Caco-2 (cell line): ENCODE measurements at regions not wholly inside any gene's neighbourhood (a gene's known extent, or its start where the extent isn't known, plus 50 kb on each side); places are given as distances from the start of the nearest gene placed in this dataset.

Experiments used
- BruUV-seq: library from RNA; stranded (reverse); fragments of 400-500 nt; replicated peaks from 2 replicates; lab custom pipeline; 2021; lab: Mats Ljungman, UMichigan
- CTCF ChIA-PET: fragments of 300-600 bp; sonication (Branson Sonifier 250); formaldehyde crosslinking; loops from one replicate; lab custom pipeline; 2022; ENCODE audit warnings: antibody characterized with exemption; lab: Charles Lee
- POLR2A ChIA-PET: fragments of 300-600 bp; sonication (Branson Sonifier 250); formaldehyde crosslinking; loops from one replicate; lab custom pipeline; 2022; ENCODE audit warnings: antibody characterized with exemption; lab: Charles Lee
- DNase-seq, 2 experiments: peaks; one replicate each; pipeline versions ENCODE4 v3.0.0 to v3.0.0-alpha.2; 2020 to 2022
- H3K27me3 ChIP-seq: replicated peaks from 2 replicates; pipeline ENCODE4 v1.6.0; 2011; ENCODE audit warnings: low read length; ENCODE audit not compliant: control insufficient read depth, insufficient read depth
- H3K36me3 ChIP-seq: 2 replicates; pipeline ENCODE4 v1.5.1; 2011; ENCODE audit warnings: low read length; ENCODE audit not compliant: control insufficient read depth, insufficient read depth
- H3K4me1 ChIP-seq: fragments of 250-450 bp; sonication (Bioruptor Pico); 2 replicates; pipeline ENCODE4 v1.5.1; 2020; ENCODE audit warnings: mild to moderate bottlenecking
- H3K4me3 ChIP-seq: 2 replicates; pipeline ENCODE4 v1.5.1; 2011; ENCODE audit warnings: low read depth, mild to moderate bottlenecking, control low read depth, low read length
- H3K9me3 ChIP-seq: fragments of 250-450 bp; sonication (Bioruptor Pico); 2 replicates; pipeline ENCODE4 v1.5.1; 2020; ENCODE audit warnings: mild to moderate bottlenecking, moderate library complexity
- H3K27ac Mint-ChIP-seq: one replicate; pipeline ENCODE4 v1.8.0; 2022; ENCODE audit warnings: mixed read lengths; ENCODE audit not compliant: unreplicated experiment
- H3K27me3 Mint-ChIP-seq: one replicate; pipeline ENCODE4 v1.8.0; 2022; ENCODE audit warnings: mixed read lengths; ENCODE audit not compliant: insufficient read depth, unreplicated experiment
- H3K36me3 Mint-ChIP-seq: one replicate; pipeline ENCODE4 v1.8.0; 2022; ENCODE audit warnings: mild to moderate bottlenecking, mixed read lengths; ENCODE audit not compliant: insufficient read depth, unreplicated experiment
- H3K4me1 Mint-ChIP-seq: one replicate; pipeline ENCODE4 v1.8.0; 2022; ENCODE audit warnings: low read depth, mixed read lengths; ENCODE audit not compliant: unreplicated experiment
- H3K4me3 Mint-ChIP-seq: one replicate; pipeline ENCODE4 v1.8.0; 2022; ENCODE audit warnings: mild to moderate bottlenecking, moderate library complexity, mixed read lengths; ENCODE audit not compliant: unreplicated experiment
- H3K9me3 Mint-ChIP-seq: one replicate; pipeline ENCODE4 v1.8.0; 2022; ENCODE audit warnings: mixed read lengths; ENCODE audit not compliant: unreplicated experiment
- intact Hi-C: fragments of 100-400 bp; cut with micrococcal nuclease; formaldehyde crosslinking; loops from one replicate; pipeline ENCODE4 v1.10.0; 2022; ENCODE audit not compliant: unreplicated experiment
- TF ChIP-seq, protein P1 (sequence below), 2 experiments: fragments of 200-600 bp in 1 of 2; IDR thresholded peaks; 1 replicate in 1 of 2; 2 replicates in 1 of 2; pipeline versions ENCODE4 v1.5.1 to v1.8.0; 2011 to 2022; ENCODE audit warnings: antibody characterized with exemption in 1 of 2, control low read depth in 1 of 2, inconsistent platforms in 1 of 2, low read depth in 1 of 2, low read length in 1 of 2, mild to moderate bottlenecking in 1 of 2, moderate library complexity in 1 of 2; ENCODE audit not compliant: insufficient read depth in 1 of 2, severe bottlenecking in 1 of 2, unreplicated experiment in 1 of 2

DNA sequence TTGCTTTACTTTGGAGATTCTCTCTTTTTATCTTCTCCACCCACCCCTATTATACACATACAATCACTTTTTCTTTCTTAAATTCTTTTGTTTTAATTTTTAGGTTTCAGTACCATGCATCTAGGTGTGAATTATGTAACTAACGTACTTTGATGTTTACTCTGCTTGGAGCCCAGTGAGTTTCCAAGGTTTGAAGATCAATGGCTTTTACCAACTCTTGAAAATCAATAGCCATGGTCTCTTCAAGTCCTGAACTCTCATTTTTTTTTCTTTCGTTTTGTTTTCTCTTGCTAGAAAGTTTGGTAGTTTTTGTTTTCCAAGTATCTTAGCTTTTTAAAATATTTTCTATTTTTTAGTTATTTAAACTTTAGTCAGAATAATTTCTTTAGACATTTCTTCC is 417.2 kb downstream of the ZBBX start:
- TF ChIP-seq, protein P1, sequence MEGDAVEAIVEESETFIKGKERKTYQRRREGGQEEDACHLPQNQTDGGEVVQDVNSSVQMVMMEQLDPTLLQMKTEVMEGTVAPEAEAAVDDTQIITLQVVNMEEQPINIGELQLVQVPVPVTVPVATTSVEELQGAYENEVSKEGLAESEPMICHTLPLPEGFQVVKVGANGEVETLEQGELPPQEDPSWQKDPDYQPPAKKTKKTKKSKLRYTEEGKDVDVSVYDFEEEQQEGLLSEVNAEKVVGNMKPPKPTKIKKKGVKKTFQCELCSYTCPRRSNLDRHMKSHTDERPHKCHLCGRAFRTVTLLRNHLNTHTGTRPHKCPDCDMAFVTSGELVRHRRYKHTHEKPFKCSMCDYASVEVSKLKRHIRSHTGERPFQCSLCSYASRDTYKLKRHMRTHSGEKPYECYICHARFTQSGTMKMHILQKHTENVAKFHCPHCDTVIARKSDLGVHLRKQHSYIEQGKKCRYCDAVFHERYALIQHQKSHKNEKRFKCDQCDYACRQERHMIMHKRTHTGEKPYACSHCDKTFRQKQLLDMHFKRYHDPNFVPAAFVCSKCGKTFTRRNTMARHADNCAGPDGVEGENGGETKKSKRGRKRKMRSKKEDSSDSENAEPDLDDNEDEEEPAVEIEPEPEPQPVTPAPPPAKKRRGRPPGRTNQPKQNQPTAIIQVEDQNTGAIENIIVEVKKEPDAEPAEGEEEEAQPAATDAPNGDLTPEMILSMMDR (IDR thresholded peaks at IDR 0.05; ENCODE audit: insufficient read depth in 1 of 2, low read depth in 1 of 2, low read length in 1 of 2, severe bottlenecking in 1 of 2, unreplicated experiment in 1 of 2) = no peak
- Histone ChIP-seq H3K9me3 (no peaks in the 10 kb centered on the region), H3K36me3 (no peaks in the 10 kb centered on the region), H3K27me3 (no peaks in the 10 kb centered on the region), H3K4me3 (no peak overlapping the region), H3K4me1 (no peaks in the 10 kb centered on the region)
- POLR2A ChIA-PET = no interaction called here
- no peaks in the 10 kb centered on the region for H3K27me3 Mint-ChIP-seq
- no peaks in the 10 kb centered on the region for H3K36me3 Mint-ChIP-seq
- no peaks in the 10 kb centered on the region for H3K9me3 Mint-ChIP-seq
- H3K4me1 Mint-ChIP-seq = no peaks in the 10 kb centered on the region
- H3K4me3 Mint-ChIP-seq = no peak overlapping the region
- H3K27ac Mint-ChIP-seq = no peak overlapping the region
- no TSS peak for BruUV-seq
- intact Hi-C loops = no loop called here
- DNase-seq = no peak
- CTCF ChIA-PET = no interaction called here

DNA sequence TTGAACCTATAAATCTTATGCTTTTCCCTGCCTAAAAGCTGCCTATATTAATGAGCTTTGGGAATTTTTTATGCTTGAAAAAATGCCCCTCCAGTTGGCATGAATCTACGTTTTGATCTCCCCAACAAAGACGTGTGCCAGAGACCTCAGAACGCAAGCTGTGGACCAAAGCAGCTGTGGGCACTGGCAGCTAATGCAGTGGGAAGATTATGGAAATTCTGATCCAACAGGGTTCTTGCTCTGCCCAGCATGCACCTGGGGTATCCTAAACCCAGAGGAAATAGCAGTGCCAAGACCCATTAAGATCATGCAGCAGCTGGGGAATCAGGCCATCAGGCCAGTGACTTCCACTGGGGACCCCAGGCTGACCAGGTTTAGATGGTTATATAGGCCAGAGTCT is 423.0 kb downstream of the ZBBX start:
- Mint-ChIP-seq H3K27ac (no peak overlapping the region), H3K9me3 (no peaks in the 10 kb centered on the region), H3K36me3 (no peaks in the 10 kb centered on the region), H3K4me1 (no peaks in the 10 kb centered on the region), H3K27me3 (no peaks in the 10 kb centered on the region), H3K4me3 (no peak overlapping the region)
- ChIA-PET POLR2A (no interaction called here), CTCF (interaction anchor here (0.6 kb wide), 1 partner anchor 363 kb away, joined by 3 read pairs; no protein-coding TSS in a partner anchor)
- H3K36me3 ChIP-seq = no peaks in the 10 kb centered on the region
- BruUV-seq = no TSS peak
- no peaks in the 10 kb centered on the region for H3K9me3 ChIP-seq
- H3K4me3 ChIP-seq = no peak overlapping the region
- no peaks in the 10 kb centered on the region for H3K27me3 ChIP-seq
- TF ChIP-seq, protein P1 (IDR thresholded peaks at IDR 0.05; ENCODE audit: insufficient read depth in 1 of 2, low read depth in 1 of 2, low read length in 1 of 2, severe bottlenecking in 1 of 2, unreplicated experiment in 1 of 2) = no peak
- no peaks in the 10 kb centered on the region for H3K4me1 ChIP-seq
- intact Hi-C loops = no loop called here
- DNase-seq = no peak

DNA sequence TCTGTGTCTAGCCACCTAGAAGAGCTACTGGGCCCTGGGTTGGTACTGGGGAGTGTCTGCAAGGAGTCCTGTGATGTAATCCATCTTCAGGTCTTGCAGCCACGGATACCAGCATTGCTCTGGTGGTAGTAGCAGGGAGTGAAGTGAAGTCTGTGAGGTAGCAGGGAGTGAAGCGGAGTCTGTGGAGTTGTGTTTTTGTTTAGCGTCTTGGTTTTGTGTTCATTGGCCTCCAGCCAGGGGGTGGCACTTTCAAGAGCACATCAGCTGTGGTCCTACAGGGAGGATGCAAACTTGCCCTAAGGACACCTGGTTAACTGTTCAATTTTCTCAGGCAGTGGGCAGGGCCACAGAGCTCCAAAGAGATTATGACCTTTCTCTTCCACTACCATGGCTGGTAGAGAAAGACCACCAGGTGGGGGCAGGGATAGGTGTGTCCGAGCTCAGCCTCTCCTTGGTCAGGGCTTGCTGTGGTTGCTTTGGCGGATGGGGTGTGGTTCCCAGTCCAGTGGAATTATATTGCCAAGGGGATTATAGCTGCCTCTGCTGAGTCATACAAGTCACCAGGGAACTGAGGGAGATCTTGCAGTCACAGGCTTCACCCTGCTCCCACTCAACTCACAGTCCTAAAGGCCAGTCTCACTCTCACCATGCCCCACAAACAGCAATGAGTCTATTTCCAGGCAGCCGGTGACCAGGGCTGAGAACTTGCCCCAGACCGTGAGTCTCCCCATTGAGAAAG is 424.7 kb downstream of the ZBBX start:
- intact Hi-C loops = no loop called here
- no peaks in the 10 kb centered on the region for H3K36me3 Mint-ChIP-seq

More for the DNA sequence above, 424.7 kb downstream of the ZBBX start:
- H3K4me3 ChIP-seq = no peak overlapping the region
- TF ChIP-seq, protein P1 (IDR thresholded peaks at IDR 0.05; ENCODE audit: insufficient read depth in 1 of 2, low read depth in 1 of 2, low read length in 1 of 2, severe bottlenecking in 1 of 2, unreplicated experiment in 1 of 2) = no peak
- POLR2A ChIA-PET = no interaction called here
- no peaks in the 10 kb centered on the region for H3K27me3 Mint-ChIP-seq
- no peaks in the 10 kb centered on the region for H3K9me3 ChIP-seq
- DNase-seq = no peak
- no peak overlapping the region for H3K4me3 Mint-ChIP-seq
- H3K27me3 ChIP-seq = no peaks in the 10 kb centered on the region
- no peaks in the 10 kb centered on the region for H3K9me3 Mint-ChIP-seq
- no peak overlapping the region for H3K27ac Mint-ChIP-seq
- CTCF ChIA-PET = no interaction called here
- BruUV-seq = no TSS peak
- no peaks in the 10 kb centered on the region for H3K4me1 Mint-ChIP-seq
- no peaks in the 10 kb centered on the region for H3K4me1 ChIP-seq
- no peaks in the 10 kb centered on the region for H3K36me3 ChIP-seq
